Lower leg skin (tissue), 3 donors: ENCODE measurements at regions not wholly inside any gene's neighbourhood (a gene's known extent, or its start where the extent isn't known, plus 50 kb on each side); places are given as distances from the start of the nearest gene placed in this dataset.

Experiments used
- CTCF ChIP-seq, 3 donors: fragments of 450-650 bp; IDR thresholded peaks; one replicate each; pipeline ENCODE4 v1.5.1; 2016; ENCODE audit warnings: antibody characterized with exemption in 3 of 3, mild to moderate bottlenecking in 3 of 3, moderate library complexity in 2 of 3
- POLR2A ChIP-seq, 2 donors: fragments of 450-650 bp; IDR thresholded peaks; one replicate each; pipeline ENCODE4 v1.6.1; 2016 to 2017; ENCODE audit warnings: antibody characterized with exemption in 2 of 2, mild to moderate bottlenecking in 1 of 2, moderate library complexity in 1 of 2

GRCh38 chrX:46029777-46030176 is 515.4 kb downstream of the ZNF674 start:
- TF ChIP-seq CTCF (IDR thresholded peaks at IDR 0.05): no peak
- TF ChIP-seq POLR2A (IDR thresholded peaks at IDR 0.05): no peak
